Upper lobe of left lung (tissue), 4 donors: ENCODE measurements at regions not wholly inside any gene's neighbourhood (a gene's known extent, or its start where the extent isn't known, plus 50 kb on each side); places are given as distances from the start of the nearest gene placed in this dataset.

Experiments
- CTCF ChIP-seq, 6 experiments: fragments of 450-650 bp in 4 of 6; fragments of 200-600 bp in 2 of 6; sonication (generic) in 2 of 6; IDR thresholded peaks; one replicate each; pipeline ENCODE4 v1.5.1; 2016 to 2019; ENCODE audit warnings: antibody characterized with exemption in 6 of 6
- POLR2A ChIP-seq, 4 donors: fragments of 450-650 bp; IDR thresholded peaks; one replicate each; pipeline ENCODE4 v1.5.1; 2016 to 2017; ENCODE audit warnings: antibody characterized with exemption in 4 of 4, mild to moderate bottlenecking in 2 of 4
- POLR2AphosphoS5 ChIP-seq, 2 donors: sonication (generic); formaldehyde crosslinking; IDR thresholded peaks; one replicate each; pipeline ENCODE4 v1.5.1; 2017; ENCODE audit warnings: antibody characterized with exemption in 2 of 2

- no peak for TF ChIP-seq CTCF (IDR thresholded peaks at IDR 0.05)
- TF ChIP-seq POLR2A (IDR thresholded peaks at IDR 0.05), result no peak
- TF ChIP-seq POLR2AphosphoS5 (IDR thresholded peaks at IDR 0.05), result no peak
Measured at GRCh38 chr13:72555601-72556000, 171.8 kb downstream of the MZT1 start.
